Right atrium auricular region (tissue), 2 donors: ENCODE measurements at regions not wholly inside any gene's neighbourhood (a gene's known extent, or its start where the extent isn't known, plus 50 kb on each side); places are given as distances from the start of the nearest gene placed in this dataset.

ENCODE experiments used
- DNase-seq: peaks from one replicate; pipeline ENCODE4 v3.0.0-alpha.2; 2019; ENCODE audit warnings: low spot score
- H3K27ac ChIP-seq, 2 donors: fragments of 200-600 bp; sonication (generic); 1 replicate in 1 of 2; 2 replicates in 1 of 2; pipeline ENCODE4 v1.5.1; 2016 to 2019
- H3K27me3 ChIP-seq, 2 donors: fragments of 200-600 bp; sonication (generic); one replicate each; pipeline versions ENCODE4 v1.5.1 to v1.6.0; 2017 to 2019
- H3K36me3 ChIP-seq: fragments of 200-600 bp; sonication (generic); one replicate; pipeline ENCODE4 v1.5.1; 2016
- H3K4me1 ChIP-seq, 2 donors: fragments of 200-600 bp; sonication (generic); one replicate each; pipeline versions ENCODE4 v1.5.1 to v1.6.0; 2017 to 2019
- H3K4me3 ChIP-seq, 2 donors: fragments of 200-600 bp; sonication (generic); 1 replicate in 1 of 2; 2 replicates in 1 of 2; pipeline ENCODE4 v1.5.1; 2017 to 2019; ENCODE audit warnings: mild to moderate bottlenecking in 1 of 2, moderate library complexity in 1 of 2
- H3K9me3 ChIP-seq, 2 donors: fragments of 200-600 bp; sonication (generic); one replicate each; pipeline ENCODE4 v1.5.1; 2019
- TF ChIP-seq, protein P1 (sequence below), 2 donors: fragments of 200-600 bp; sonication (generic); IDR thresholded peaks; one replicate each; pipeline ENCODE4 v1.5.1; 2019; ENCODE audit warnings: antibody characterized with exemption in 2 of 2

DNA sequence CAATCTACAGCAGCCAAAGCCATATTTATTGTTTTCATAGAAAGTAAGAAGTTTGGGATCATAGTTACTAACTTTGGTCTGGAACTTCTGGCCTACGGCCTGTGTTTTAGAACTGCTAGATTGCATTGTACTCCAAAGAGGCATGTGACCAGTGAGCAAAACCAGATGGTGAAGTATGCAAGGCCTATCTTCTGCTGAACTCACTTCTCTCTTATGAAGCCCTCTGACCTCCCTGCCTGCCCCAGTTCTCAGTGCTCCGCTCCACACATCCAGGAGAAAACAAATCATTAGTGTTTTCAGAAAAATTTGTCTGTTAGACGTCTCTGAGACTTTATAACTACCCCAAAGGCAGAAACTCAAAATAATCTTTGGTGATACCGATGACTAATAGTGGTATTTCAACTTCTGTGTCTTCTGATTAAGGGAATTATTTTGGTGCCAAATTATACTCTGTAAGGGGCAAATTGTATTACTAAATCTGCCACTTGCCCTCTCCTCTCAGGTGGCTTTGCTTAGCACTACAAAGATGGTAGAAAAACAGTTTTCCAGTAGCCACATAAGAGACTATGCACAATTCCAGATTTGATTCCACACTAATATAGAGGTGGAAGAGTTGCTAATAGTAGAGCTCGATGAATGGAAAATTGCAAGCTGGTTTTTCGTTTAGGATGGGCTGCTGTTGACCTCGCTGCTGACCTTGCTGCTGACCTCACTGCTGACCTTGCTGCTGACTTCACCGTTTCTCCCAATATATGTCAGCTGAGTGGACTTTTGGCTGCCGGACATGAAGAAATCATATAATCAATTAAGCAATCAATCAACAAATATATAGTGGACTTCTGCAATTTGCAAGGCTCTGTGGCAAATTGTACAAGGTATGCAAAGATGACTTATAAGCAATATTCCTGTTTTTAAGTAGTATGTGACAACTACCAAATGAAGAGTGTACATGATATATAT lies 147.5 kb downstream of the KITLG start:
- Histone ChIP-seq H3K4me1 (peaks cover 0 to 4% of the 10 kb centered on the region in 2 donors), H3K36me3 (no peaks in the 10 kb centered on the region), H3K4me3 (no peak overlapping the region), H3K9me3 (peaks cover 0 to 11% of the 10 kb centered on the region in 2 donors), H3K27me3 (no peaks in the 10 kb centered on the region), H3K27ac (peak overlapping the region in 1 of 2 donors; percentile 24)
- TF ChIP-seq, protein P1, sequence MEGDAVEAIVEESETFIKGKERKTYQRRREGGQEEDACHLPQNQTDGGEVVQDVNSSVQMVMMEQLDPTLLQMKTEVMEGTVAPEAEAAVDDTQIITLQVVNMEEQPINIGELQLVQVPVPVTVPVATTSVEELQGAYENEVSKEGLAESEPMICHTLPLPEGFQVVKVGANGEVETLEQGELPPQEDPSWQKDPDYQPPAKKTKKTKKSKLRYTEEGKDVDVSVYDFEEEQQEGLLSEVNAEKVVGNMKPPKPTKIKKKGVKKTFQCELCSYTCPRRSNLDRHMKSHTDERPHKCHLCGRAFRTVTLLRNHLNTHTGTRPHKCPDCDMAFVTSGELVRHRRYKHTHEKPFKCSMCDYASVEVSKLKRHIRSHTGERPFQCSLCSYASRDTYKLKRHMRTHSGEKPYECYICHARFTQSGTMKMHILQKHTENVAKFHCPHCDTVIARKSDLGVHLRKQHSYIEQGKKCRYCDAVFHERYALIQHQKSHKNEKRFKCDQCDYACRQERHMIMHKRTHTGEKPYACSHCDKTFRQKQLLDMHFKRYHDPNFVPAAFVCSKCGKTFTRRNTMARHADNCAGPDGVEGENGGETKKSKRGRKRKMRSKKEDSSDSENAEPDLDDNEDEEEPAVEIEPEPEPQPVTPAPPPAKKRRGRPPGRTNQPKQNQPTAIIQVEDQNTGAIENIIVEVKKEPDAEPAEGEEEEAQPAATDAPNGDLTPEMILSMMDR (IDR thresholded peaks at IDR 0.05) = no peak
- no peak for DNase-seq

DNA sequence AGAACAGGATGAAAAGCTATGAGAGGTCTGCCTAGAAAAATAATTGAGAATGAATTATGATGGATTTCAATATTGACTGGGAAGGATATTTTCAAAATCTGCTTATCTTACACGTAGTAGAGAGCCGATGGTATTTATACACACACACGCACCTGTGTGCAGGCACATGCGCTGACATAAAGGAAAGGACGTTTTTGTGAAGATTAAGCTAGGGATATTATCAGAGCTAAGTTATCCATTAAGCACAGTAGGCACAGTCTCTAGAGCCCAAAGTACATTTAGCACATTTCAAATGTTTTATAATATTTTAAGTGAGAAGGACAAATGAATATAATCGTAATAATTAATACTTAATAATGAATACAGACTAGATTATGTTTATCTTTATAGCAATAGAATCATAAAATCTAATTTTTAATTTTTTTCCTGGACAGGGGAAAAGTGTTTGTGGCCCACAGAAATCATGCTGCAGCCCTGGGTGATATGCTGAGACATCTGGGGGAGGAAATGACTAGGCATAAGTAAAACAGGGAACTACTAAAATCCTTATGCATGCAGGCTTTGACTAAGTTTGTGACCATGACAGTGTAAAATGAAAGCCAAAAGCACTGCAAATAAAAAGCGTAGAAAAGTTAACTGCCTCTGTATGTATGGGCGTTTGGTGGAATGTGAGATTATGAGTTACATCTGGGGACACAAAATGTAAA lies 146.1 kb downstream of the KITLG start:
- Histone ChIP-seq H3K27ac (no peak overlapping the region), H3K9me3 (peaks cover 0 to 1% of the 10 kb centered on the region in 2 donors), H3K36me3 (no peaks in the 10 kb centered on the region), H3K4me1 (peaks cover 0 to 4% of the 10 kb centered on the region in 2 donors), H3K4me3 (no peak overlapping the region), H3K27me3 (no peaks in the 10 kb centered on the region)
- DNase-seq = no peak
- TF ChIP-seq, protein P1 (IDR thresholded peaks at IDR 0.05) = no peak

DNA sequence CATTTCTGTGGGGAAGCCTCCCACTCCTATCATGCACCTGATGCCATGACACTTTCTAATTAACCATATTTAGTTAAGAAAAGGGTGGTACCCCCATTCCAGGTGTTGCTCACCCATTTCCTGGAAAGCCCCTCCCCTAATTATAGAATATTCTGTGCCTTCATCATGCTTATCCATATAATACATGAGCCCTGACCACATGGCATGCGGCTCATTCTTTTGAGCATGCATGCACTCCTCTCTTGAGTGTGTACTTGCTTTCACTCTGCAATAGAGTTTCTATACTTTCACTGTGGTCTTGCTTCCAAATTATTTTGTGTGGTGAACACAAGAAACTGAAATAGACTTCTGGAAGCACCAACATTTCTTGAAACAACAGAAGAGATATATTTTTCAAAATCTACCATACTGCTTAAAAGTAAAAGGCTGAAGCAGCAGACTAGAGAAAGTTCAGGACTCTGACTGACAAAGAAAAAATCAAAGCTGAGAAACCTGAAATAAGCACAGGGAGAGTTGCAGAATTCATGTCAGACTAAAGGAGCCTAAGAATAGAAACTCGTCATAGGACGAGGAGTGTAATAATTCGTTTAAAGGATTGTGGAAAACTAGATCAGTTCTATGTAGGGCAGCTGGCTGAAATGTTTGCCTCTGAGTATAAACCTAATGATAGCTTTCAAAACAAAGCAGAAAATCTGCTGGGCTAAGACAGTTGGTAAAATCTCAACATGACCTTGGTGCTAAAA lies 144.8 kb downstream of the KITLG start:
- TF ChIP-seq, protein P1 (IDR thresholded peaks at IDR 0.05) = no peak
- Histone ChIP-seq H3K9me3 (no peaks in the 10 kb centered on the region), H3K4me1 (peaks cover 0 to 4% of the 10 kb centered on the region in 2 donors), H3K27ac (no peak overlapping the region), H3K36me3 (no peaks in the 10 kb centered on the region), H3K27me3 (no peaks in the 10 kb centered on the region), H3K4me3 (no peak overlapping the region)
- DNase-seq = no peak

DNA sequence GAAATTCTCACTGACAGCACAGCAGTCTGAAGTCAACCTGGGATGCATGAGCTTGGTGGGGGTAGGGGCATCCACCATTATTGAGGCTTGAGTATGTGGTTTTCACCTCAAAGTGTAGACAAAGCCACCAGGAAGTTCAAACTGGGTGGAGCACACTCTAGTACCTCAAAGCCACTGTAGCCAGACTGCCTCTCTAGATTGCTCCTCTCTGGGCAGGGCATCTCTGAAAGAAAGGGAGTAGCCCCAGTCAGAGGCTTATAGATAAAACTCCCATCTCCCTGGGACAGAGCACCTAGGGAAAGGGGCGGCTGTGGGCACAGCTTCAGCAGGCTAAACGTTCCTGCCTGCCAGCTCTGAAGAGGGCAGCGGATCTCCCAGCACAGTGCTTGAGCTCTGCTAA lies 143.0 kb downstream of the KITLG start:
- no peaks in the 10 kb centered on the region for H3K4me1 ChIP-seq
- no peaks in the 10 kb centered on the region for H3K36me3 ChIP-seq
- H3K9me3 ChIP-seq = peaks cover 0 to 12% of the 10 kb centered on the region in 2 donors
- H3K27me3 ChIP-seq = no peaks in the 10 kb centered on the region
- H3K4me3 ChIP-seq = no peak overlapping the region
- DNase-seq = no peak
- TF ChIP-seq, protein P1 (IDR thresholded peaks at IDR 0.05) = no peak
- no peak overlapping the region for H3K27ac ChIP-seq
